Hepatocyte (in vitro differentiated cells): ENCODE measurements at regions not wholly inside any gene's neighbourhood (a gene's known extent, or its start where the extent isn't known, plus 50 kb on each side); places are given as distances from the start of the nearest gene placed in this dataset.

ENCODE experiments used
- DNase-seq: peaks from one replicate; pipeline ENCODE4 v3.0.0-alpha.2; 2016; ENCODE audit warnings: low spot score
- H2AFZ ChIP-seq: fragments of 200-600 bp; sonication (generic); 2 replicates; pipeline ENCODE4 v1.6.0; 2016; ENCODE audit warnings: antibody characterized with exemption, mild to moderate bottlenecking
- H3K27ac ChIP-seq: fragments of 200-600 bp; sonication (generic); 2 replicates; pipeline ENCODE4 v1.5.1; 2016; ENCODE audit warnings: mild to moderate bottlenecking
- H3K27me3 ChIP-seq: fragments of 200-600 bp; sonication (generic); 2 replicates; pipeline ENCODE4 v1.6.1; 2016
- H3K36me3 ChIP-seq: fragments of 200-600 bp; sonication (generic); replicated peaks from 2 replicates; pipeline ENCODE4 v1.5.1; 2016; ENCODE audit warnings: low read depth; ENCODE audit not compliant: insufficient read depth
- H3K4me1 ChIP-seq: fragments of 200-600 bp; sonication (generic); 2 replicates; pipeline ENCODE4 v1.5.1; 2016; ENCODE audit warnings: mild to moderate bottlenecking, moderate library complexity; ENCODE audit not compliant: insufficient read depth
- H3K4me2 ChIP-seq: fragments of 200-600 bp; sonication (generic); 2 replicates; pipeline ENCODE4 v1.6.0; 2016
- H3K4me3 ChIP-seq: fragments of 200-600 bp; sonication (generic); 2 replicates; pipeline ENCODE4 v1.5.1; 2016; ENCODE audit warnings: mild to moderate bottlenecking
- H3K79me2 ChIP-seq: fragments of 200-600 bp; sonication (generic); 2 replicates; pipeline ENCODE4 v1.6.0; 2017; ENCODE audit warnings: mild to moderate bottlenecking
- H3K9me2 ChIP-seq: fragments of 200-600 bp; sonication (generic); replicated peaks from 2 replicates; pipeline ENCODE4 v1.6.0; 2017; ENCODE audit warnings: mild to moderate bottlenecking; ENCODE audit not compliant: insufficient read depth
- H3K9me3 ChIP-seq: fragments of 200-600 bp; sonication (generic); 2 replicates; pipeline ENCODE4 v1.5.1; 2016; ENCODE audit warnings: low read depth, mild to moderate bottlenecking
- H4K20me1 ChIP-seq: fragments of 200-600 bp; sonication (generic); 2 replicates; pipeline ENCODE4 v1.6.0; 2016; ENCODE audit warnings: mild to moderate bottlenecking; ENCODE audit not compliant: insufficient read depth, poor library complexity, severe bottlenecking
- EZH2 ChIP-seq: fragments of 200-600 bp; sonication (generic); IDR thresholded peaks from 2 replicates; pipeline ENCODE4 v1.6.1; 2016; ENCODE audit warnings: antibody characterized with exemption, mild to moderate bottlenecking, borderline replicate concordance
- EZH2phosphoT487 ChIP-seq: fragments of 200-600 bp; sonication (generic); IDR thresholded peaks from one replicate; pipeline ENCODE4 v1.6.1; 2018; ENCODE audit warnings: antibody characterized with exemption, mild to moderate bottlenecking, low read depth, moderate library complexity; ENCODE audit not compliant: unreplicated experiment, severe bottlenecking
- WGBS: methylation state at CpG from one replicate; pipeline ENCODE4 v1.1.6; 2016; ENCODE audit warnings: low lambda C conversion rate; ENCODE audit errors: missing lambda C conversion rate; 5-methylcytosine and 5-hydroxymethylcytosine counted together
- TF ChIP-seq, protein P1 (sequence below): fragments of 200-600 bp; sonication (generic); IDR thresholded peaks from 2 replicates; pipeline ENCODE4 v1.5.1; 2016; ENCODE audit warnings: antibody characterized with exemption, mild to moderate bottlenecking; ENCODE audit not compliant: poor library complexity

DNA sequence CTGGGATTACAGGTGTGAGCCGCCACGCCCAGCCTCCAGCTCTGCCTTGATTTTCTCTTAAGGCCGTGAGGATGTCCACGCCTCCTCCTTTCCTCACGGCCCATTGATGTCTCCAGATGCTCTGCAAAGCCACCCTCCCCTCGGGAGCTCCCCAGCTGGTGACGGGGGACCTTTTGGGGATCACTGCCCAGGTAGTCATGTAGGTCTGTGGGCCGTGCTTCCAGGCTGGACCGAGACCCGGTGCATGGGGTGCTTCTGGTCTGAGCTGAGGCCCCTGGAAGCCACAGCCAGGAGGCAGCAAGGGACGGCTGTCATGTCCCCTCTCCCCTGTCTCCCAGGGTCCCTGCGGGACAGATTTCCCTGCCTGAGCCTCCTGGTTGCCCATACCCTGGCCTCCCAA lies 277.8 kb downstream of the SEC14L1 start:
- H2AFZ ChIP-seq = no peak overlapping the region
- no peaks in the 10 kb centered on the region for H3K9me2 ChIP-seq
- TF ChIP-seq EZH2 = no peak
- TF ChIP-seq, protein P1, sequence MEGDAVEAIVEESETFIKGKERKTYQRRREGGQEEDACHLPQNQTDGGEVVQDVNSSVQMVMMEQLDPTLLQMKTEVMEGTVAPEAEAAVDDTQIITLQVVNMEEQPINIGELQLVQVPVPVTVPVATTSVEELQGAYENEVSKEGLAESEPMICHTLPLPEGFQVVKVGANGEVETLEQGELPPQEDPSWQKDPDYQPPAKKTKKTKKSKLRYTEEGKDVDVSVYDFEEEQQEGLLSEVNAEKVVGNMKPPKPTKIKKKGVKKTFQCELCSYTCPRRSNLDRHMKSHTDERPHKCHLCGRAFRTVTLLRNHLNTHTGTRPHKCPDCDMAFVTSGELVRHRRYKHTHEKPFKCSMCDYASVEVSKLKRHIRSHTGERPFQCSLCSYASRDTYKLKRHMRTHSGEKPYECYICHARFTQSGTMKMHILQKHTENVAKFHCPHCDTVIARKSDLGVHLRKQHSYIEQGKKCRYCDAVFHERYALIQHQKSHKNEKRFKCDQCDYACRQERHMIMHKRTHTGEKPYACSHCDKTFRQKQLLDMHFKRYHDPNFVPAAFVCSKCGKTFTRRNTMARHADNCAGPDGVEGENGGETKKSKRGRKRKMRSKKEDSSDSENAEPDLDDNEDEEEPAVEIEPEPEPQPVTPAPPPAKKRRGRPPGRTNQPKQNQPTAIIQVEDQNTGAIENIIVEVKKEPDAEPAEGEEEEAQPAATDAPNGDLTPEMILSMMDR = no peak
- TF ChIP-seq EZH2phosphoT487 = no peak
- no peaks in the 10 kb centered on the region for H3K9me3 ChIP-seq
- H3K27me3 ChIP-seq = no peaks in the 10 kb centered on the region
- no peak overlapping the region for H3K4me3 ChIP-seq
- H3K79me2 ChIP-seq = peaks cover 97% of the 10 kb centered on the region
- no peak overlapping the region for H3K4me2 ChIP-seq
- no peaks in the 10 kb centered on the region for H3K36me3 ChIP-seq
- no peak for DNase-seq
- H4K20me1 ChIP-seq = peaks cover 73% of the 10 kb centered on the region
- WGBS = 91% methylated on average over 12 of the region's 12 CpGs
- H3K27ac ChIP-seq = no peak overlapping the region
- H3K4me1 ChIP-seq = peaks cover 39% of the 10 kb centered on the region

DNA sequence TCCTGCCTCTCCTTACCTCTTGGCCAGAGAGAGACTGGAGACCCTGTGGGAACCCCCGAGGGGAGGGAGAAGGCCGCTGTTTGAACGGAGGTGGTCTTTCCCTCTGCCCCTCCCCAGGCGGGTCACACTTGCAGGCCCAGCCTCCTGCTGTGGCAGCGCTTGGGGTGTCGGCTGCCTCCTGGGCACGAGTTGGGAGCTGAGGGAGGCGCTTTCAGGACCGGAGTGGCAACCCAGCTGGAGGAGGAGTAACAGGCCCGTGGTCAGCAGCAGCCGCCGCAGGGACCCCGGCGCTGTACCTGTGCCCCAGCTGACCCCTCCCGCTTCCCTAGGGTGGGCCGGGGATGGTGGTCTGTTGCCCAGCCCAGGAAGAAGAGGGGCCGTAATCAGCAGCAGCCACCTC lies 278.3 kb downstream of the SEC14L1 start:
- Histone ChIP-seq H2AFZ (no peak overlapping the region), H3K4me1 (peaks cover 42% of the 10 kb centered on the region), H4K20me1 (peaks cover 72% of the 10 kb centered on the region), H3K9me2 (no peaks in the 10 kb centered on the region), H3K27me3 (no peaks in the 10 kb centered on the region), H3K79me2 (peaks cover 94% of the 10 kb centered on the region), H3K27ac (no peak overlapping the region), H3K4me2 (no peak overlapping the region), H3K4me3 (no peak overlapping the region), H3K9me3 (no peaks in the 10 kb centered on the region), H3K36me3 (no peaks in the 10 kb centered on the region)
- no peak for DNase-seq
- WGBS = 79% methylated on average over 16 of the region's 17 CpGs
- TF ChIP-seq EZH2 (no peak), EZH2phosphoT487 (no peak)
- TF ChIP-seq, protein P1 = no peak

DNA sequence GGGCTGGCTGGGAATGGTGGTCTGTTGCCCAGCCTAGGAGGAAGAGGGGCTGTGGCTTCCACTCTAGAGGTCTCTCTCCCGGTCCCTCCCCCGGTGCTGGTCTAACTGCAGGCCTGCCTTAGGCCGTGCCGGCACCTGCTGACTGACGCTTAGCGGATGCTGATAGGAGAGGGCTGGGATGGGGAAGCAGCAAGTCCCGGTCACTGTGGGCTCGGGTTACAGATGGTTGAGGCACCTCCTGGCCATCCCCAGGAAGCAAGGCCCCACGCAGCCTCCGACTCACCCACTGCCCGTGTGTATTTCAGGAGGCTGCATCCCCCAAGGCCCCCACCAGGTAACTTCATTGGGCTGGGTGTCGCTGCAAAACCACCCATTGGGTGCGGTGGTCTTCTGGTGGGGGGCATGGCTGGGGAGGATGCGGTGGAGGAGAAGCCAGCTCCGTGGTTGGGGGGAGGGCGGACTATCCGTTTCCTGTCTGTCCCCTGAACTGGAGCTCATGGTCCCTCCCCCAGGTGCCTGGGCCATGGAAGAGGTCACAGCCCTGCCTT lies 278.9 kb downstream of the SEC14L1 start:
- no peaks in the 10 kb centered on the region for H3K27me3 ChIP-seq
- H4K20me1 ChIP-seq = peaks cover 75% of the 10 kb centered on the region
- no peak overlapping the region for H3K4me3 ChIP-seq
- peak overlapping the region; percentile 86 for H3K27ac ChIP-seq
- 58% methylated on average over 17 of the region's 17 CpGs for WGBS
- H2AFZ ChIP-seq = no peak overlapping the region
- TF ChIP-seq EZH2phosphoT487 (no peak), EZH2 (no peak)
- TF ChIP-seq, protein P1 = no peak
- H3K4me2 ChIP-seq = no peak overlapping the region
- peaks cover 94% of the 10 kb centered on the region for H3K79me2 ChIP-seq
- H3K4me1 ChIP-seq = peaks cover 48% of the 10 kb centered on the region
- no peaks in the 10 kb centered on the region for H3K9me2 ChIP-seq
- no peak for DNase-seq
- no peaks in the 10 kb centered on the region for H3K36me3 ChIP-seq
- no peaks in the 10 kb centered on the region for H3K9me3 ChIP-seq
